ENCODE measurements at regions not wholly inside any gene's neighbourhood (a gene's known extent, or its start where the extent isn't known, plus 50 kb on each side); places are given as distances from the start of the nearest gene placed in this dataset.

DNA sequence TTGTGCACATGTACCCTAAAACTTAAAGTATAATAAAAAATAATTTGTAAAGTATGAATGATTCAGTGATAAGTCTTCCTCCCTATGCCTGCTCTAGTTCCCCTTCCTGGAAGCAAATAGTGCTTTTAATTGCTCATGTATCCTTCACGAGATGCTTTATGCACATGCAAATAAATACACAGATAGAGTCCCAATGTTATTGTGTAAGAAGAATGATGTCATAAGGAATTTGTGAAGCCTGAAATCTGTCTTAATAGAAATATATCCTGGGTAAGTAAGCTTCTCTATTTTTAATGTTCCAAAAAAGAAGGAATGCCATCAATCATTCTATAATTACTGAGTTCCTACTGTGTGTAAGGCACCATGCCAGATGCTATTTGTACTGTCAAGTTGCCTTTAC, 157.5 kb upstream of the SLC4A4 start:
- no peak for ATAC-seq

DNA sequence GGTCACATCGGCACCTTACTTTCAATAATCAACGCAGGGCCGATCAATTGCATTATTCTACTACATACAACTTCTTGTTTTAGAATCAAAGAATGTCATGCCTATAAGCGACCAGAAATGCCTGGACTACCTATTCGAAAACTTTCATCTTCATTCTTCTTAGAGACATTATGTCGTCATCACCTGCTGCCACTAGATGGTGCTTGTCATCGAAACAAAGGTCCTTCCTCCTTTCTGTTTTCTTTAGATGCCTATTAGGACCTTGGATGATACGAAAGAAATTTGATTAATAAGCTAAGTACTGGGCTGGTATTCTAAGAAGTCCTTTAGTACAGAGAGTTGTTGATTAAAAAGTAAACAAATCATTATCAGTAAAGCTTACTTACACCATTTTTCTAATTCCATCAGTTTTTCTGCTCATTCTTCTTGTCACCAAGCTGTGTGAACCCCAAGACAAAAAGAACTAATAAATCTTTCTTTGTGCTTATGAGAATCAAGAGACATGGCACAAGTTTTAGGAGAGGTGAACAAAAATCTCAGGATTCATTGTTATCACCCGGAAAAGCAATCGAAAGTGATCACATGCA, 154.5 kb upstream of the SLC4A4 start:
- TF ChIP-seq, protein P1, sequence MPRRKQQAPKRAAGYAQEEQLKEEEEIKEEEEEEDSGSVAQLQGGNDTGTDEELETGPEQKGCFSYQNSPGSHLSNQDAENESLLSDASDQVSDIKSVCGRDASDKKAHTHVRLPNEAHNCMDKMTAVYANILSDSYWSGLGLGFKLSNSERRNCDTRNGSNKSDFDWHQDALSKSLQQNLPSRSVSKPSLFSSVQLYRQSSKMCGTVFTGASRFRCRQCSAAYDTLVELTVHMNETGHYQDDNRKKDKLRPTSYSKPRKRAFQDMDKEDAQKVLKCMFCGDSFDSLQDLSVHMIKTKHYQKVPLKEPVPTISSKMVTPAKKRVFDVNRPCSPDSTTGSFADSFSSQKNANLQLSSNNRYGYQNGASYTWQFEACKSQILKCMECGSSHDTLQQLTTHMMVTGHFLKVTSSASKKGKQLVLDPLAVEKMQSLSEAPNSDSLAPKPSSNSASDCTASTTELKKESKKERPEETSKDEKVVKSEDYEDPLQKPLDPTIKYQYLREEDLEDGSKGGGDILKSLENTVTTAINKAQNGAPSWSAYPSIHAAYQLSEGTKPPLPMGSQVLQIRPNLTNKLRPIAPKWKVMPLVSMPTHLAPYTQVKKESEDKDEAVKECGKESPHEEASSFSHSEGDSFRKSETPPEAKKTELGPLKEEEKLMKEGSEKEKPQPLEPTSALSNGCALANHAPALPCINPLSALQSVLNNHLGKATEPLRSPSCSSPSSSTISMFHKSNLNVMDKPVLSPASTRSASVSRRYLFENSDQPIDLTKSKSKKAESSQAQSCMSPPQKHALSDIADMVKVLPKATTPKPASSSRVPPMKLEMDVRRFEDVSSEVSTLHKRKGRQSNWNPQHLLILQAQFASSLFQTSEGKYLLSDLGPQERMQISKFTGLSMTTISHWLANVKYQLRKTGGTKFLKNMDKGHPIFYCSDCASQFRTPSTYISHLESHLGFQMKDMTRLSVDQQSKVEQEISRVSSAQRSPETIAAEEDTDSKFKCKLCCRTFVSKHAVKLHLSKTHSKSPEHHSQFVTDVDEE (CRISPR knock-in tag; IDR thresholded peaks at IDR 0.05), result no peak
- TF ChIP-seq, protein P2, sequence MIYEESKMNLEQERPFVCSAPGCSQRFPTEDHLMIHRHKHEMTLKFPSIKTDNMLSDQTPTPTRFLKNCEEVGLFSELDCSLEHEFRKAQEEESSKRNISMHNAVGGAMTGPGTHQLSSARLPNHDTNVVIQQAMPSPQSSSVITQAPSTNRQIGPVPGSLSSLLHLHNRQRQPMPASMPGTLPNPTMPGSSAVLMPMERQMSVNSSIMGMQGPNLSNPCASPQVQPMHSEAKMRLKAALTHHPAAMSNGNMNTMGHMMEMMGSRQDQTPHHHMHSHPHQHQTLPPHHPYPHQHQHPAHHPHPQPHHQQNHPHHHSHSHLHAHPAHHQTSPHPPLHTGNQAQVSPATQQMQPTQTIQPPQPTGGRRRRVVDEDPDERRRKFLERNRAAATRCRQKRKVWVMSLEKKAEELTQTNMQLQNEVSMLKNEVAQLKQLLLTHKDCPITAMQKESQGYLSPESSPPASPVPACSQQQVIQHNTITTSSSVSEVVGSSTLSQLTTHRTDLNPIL (CRISPR knock-in tag; IDR thresholded peaks at IDR 0.05; ENCODE audit: low read depth), result no peak
- no peak for TF ChIP-seq TCF4 (CRISPR knock-in tag; IDR thresholded peaks at IDR 0.05; ENCODE audit: borderline replicate concordance)
- TF ChIP-seq SNAI2 (CRISPR knock-in tag; IDR thresholded peaks at IDR 0.05), result no peak
- TF ChIP-seq, protein P3, sequence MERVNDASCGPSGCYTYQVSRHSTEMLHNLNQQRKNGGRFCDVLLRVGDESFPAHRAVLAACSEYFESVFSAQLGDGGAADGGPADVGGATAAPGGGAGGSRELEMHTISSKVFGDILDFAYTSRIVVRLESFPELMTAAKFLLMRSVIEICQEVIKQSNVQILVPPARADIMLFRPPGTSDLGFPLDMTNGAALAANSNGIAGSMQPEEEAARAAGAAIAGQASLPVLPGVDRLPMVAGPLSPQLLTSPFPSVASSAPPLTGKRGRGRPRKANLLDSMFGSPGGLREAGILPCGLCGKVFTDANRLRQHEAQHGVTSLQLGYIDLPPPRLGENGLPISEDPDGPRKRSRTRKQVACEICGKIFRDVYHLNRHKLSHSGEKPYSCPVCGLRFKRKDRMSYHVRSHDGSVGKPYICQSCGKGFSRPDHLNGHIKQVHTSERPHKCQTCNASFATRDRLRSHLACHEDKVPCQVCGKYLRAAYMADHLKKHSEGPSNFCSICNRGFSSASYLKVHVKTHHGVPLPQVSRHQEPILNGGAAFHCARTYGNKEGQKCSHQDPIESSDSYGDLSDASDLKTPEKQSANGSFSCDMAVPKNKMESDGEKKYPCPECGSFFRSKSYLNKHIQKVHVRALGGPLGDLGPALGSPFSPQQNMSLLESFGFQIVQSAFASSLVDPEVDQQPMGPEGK (CRISPR knock-in tag; IDR thresholded peaks at IDR 0.05; ENCODE audit: borderline replicate concordance), result no peak
- TF ChIP-seq PPARA (CRISPR knock-in tag; IDR thresholded peaks at IDR 0.05; ENCODE audit: borderline replicate concordance), result no peak
- no peak for TF ChIP-seq GLIS3 (CRISPR knock-in tag; IDR thresholded peaks at IDR 0.05)
- ATAC-seq, result peak; percentile 69

More for the DNA sequence above, 157.5 kb upstream of the SLC4A4 start:
- TF ChIP-seq ZNF565 (CRISPR knock-in tag; conservative IDR thresholded peaks at IDR 0.05; ENCODE audit: low read depth), result no peak
- no peak for TF ChIP-seq ZFP30 (CRISPR knock-in tag; IDR thresholded peaks at IDR 0.05)

DNA sequence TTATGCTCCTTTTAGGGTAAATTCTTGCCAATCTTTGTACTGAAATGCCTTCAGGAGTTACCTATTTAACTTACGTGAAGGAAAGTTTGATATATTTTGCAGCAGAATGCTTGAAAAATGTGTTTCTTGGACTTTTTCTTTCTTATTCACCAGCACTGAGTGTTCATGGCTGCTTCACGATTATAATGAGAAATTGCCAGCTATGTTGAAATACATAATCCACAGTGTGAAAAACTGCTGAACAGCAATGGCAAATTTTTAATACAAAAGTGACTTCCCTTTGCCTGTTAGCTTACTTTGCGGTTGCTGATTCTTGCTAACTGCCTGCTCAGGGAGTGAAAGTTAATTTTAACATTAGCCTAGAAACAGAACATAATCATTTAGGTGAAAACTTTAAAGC, 153.8 kb upstream of the SLC4A4 start:
- ATAC-seq, result no peak
- TF ChIP-seq SNAI2 (CRISPR knock-in tag; IDR thresholded peaks at IDR 0.05), result no peak
- no peak for TF ChIP-seq ARNTL (CRISPR knock-in tag; IDR thresholded peaks at IDR 0.05; ENCODE audit: borderline replicate concordance, low read depth)
- TF ChIP-seq ZFP30 (CRISPR knock-in tag; IDR thresholded peaks at IDR 0.05), result no peak
- no peak for TF ChIP-seq TOX (CRISPR knock-in tag; IDR thresholded peaks at IDR 0.05; ENCODE audit: borderline replicate concordance)
- TF ChIP-seq, protein P4, sequence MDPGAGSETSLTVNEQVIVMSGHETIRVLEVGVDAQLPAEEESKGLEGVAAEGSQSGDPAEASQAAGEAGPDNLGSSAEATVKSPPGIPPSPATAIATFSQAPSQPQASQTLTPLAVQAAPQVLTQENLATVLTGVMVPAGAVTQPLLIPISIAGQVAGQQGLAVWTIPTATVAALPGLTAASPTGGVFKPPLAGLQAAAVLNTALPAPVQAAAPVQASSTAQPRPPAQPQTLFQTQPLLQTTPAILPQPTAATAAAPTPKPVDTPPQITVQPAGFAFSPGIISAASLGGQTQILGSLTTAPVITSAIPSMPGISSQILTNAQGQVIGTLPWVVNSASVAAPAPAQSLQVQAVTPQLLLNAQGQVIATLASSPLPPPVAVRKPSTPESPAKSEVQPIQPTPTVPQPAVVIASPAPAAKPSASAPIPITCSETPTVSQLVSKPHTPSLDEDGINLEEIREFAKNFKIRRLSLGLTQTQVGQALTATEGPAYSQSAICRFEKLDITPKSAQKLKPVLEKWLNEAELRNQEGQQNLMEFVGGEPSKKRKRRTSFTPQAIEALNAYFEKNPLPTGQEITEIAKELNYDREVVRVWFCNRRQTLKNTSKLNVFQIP (CRISPR knock-in tag; IDR thresholded peaks at IDR 0.05; ENCODE audit: borderline replicate concordance, low read depth), result no peak
- no peak for TF ChIP-seq BACH2 (CRISPR knock-in tag; IDR thresholded peaks at IDR 0.05; ENCODE audit: borderline replicate concordance)
- TF ChIP-seq GLIS3 (CRISPR knock-in tag; IDR thresholded peaks at IDR 0.05), result no peak
- TF ChIP-seq ZC3H10 (CRISPR knock-in tag; IDR thresholded peaks at IDR 0.05), result no peak
- no peak for TF ChIP-seq ZNF8 (CRISPR knock-in tag; IDR thresholded peaks at IDR 0.05)
- TF ChIP-seq, protein P1 (CRISPR knock-in tag; IDR thresholded peaks at IDR 0.05), result no peak
- TF ChIP-seq, protein P5, sequence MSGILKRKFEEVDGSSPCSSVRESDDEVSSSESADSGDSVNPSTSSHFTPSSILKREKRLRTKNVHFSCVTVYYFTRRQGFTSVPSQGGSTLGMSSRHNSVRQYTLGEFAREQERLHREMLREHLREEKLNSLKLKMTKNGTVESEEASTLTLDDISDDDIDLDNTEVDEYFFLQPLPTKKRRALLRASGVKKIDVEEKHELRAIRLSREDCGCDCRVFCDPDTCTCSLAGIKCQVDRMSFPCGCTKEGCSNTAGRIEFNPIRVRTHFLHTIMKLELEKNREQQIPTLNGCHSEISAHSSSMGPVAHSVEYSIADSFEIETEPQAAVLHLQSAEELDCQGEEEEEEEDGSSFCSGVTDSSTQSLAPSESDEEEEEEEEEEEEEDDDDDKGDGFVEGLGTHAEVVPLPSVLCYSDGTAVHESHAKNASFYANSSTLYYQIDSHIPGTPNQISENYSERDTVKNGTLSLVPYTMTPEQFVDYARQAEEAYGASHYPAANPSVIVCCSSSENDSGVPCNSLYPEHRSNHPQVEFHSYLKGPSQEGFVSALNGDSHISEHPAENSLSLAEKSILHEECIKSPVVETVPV (CRISPR knock-in tag; IDR thresholded peaks at IDR 0.05), result no peak
- TF ChIP-seq, protein P2 (CRISPR knock-in tag; IDR thresholded peaks at IDR 0.05; ENCODE audit: low read depth), result no peak
- no peak for TF ChIP-seq ZFP3 (CRISPR knock-in tag; IDR thresholded peaks at IDR 0.05)
- no peak for TF ChIP-seq CSDC2 (CRISPR knock-in tag; IDR thresholded peaks at IDR 0.05)
- TF ChIP-seq, protein P3 (CRISPR knock-in tag; IDR thresholded peaks at IDR 0.05; ENCODE audit: borderline replicate concordance), result no peak
- no peak for TF ChIP-seq RARB (CRISPR knock-in tag; IDR thresholded peaks at IDR 0.05)
- TF ChIP-seq OSR1 (CRISPR knock-in tag; IDR thresholded peaks at IDR 0.05), result no peak
- no peak for TF ChIP-seq ESRRG (CRISPR knock-in tag; IDR thresholded peaks at IDR 0.05)

Data from SK-N-SH treated with all-trans-retinoic acid at 6 μM for 48 hours (cell line).